CD14-positive monocyte (primary cell): ENCODE measurements at regions not wholly inside any gene's neighbourhood (a gene's known extent, or its start where the extent isn't known, plus 50 kb on each side); places are given as distances from the start of the nearest gene placed in this dataset.

Experiments used
- DNase-seq, 3 donors: peaks; one replicate each; pipeline ENCODE4 v3.0.0-alpha.2; 2011 to 2022
- H2AFZ ChIP-seq: 2 replicates; pipeline ENCODE4 v1.6.0; 2012; ENCODE audit warnings: mild to moderate bottlenecking, low read depth, low read length, inconsistent platforms; ENCODE audit not compliant: insufficient read depth, poor library complexity, severe bottlenecking
- H3K27ac ChIP-seq, 2 donors: 1 replicate in 1 of 2; 2 replicates in 1 of 2; pipeline ENCODE4 v1.5.1; 2012 to 2013; ENCODE audit warnings: low read length in 2 of 2, control low read depth in 1 of 2, inconsistent platforms in 1 of 2, low read depth in 1 of 2, mild to moderate bottlenecking in 1 of 2
- H3K27me3 ChIP-seq, 2 donors: one replicate each; pipeline versions ENCODE4 v1.6.0 to v1.6.1; 2011 to 2013; ENCODE audit warnings: low read length in 2 of 2; ENCODE audit not compliant: control insufficient read depth in 2 of 2, insufficient read depth in 2 of 2
- H3K36me3 ChIP-seq, 2 donors: replicated peaks in 1 of 2; 1 replicate in 1 of 2; 2 replicates in 1 of 2; pipeline versions ENCODE4 v1.5.1 to v1.6.1; 2012 to 2013; ENCODE audit warnings: low read length in 2 of 2, control low read depth in 1 of 2, inconsistent platforms in 1 of 2, mild to moderate bottlenecking in 1 of 2; ENCODE audit not compliant: insufficient read depth in 2 of 2, control insufficient read depth in 1 of 2
- H3K4me1 ChIP-seq, 2 donors: 1 replicate in 1 of 2; 2 replicates in 1 of 2; pipeline versions ENCODE4 v1.5.1 to v1.6.1; 2012 to 2013; ENCODE audit warnings: low read length in 2 of 2, control low read depth in 1 of 2, inconsistent platforms in 1 of 2, mild to moderate bottlenecking in 1 of 2, moderate library complexity in 1 of 2; ENCODE audit not compliant: insufficient read depth in 2 of 2, control insufficient read depth in 1 of 2
- H3K4me2 ChIP-seq: replicated peaks from 2 replicates; pipeline ENCODE3; 2012; ENCODE audit warnings: low read length, moderate library complexity, mild to moderate bottlenecking; ENCODE audit not compliant: poor library complexity, severe bottlenecking; ENCODE audit errors: extremely low read depth
- H3K4me3 ChIP-seq, 3 experiments: fragments of 200-600 bp in 1 of 3; sonication (generic) in 1 of 3; replicated peaks in 1 of 3; 1 replicate in 2 of 3; 2 replicates in 1 of 3; pipeline ENCODE4 v1.5.1; 2011 to 2013; ENCODE audit warnings: low read length in 3 of 3, mild to moderate bottlenecking in 3 of 3, control low read depth in 2 of 3, low read depth in 2 of 3, inconsistent platforms in 1 of 3, moderate library complexity in 1 of 3
- H3K79me2 ChIP-seq: 2 replicates; pipeline ENCODE4 v1.6.0; 2012; ENCODE audit warnings: mild to moderate bottlenecking, control low read depth, inconsistent platforms, low read length, moderate library complexity; ENCODE audit not compliant: insufficient read depth
- H3K9ac ChIP-seq: 2 replicates; pipeline ENCODE4 v1.6.0; 2017; ENCODE audit warnings: low read length, mild to moderate bottlenecking; ENCODE audit not compliant: insufficient read depth, poor library complexity, severe bottlenecking
- H3K9me3 ChIP-seq, 2 donors: replicated peaks in 1 of 2; 1 replicate in 1 of 2; 2 replicates in 1 of 2; pipeline versions ENCODE4 v1.5.1 to v1.6.1; 2012 to 2013; ENCODE audit warnings: low read length in 2 of 2, control low read depth in 1 of 2; ENCODE audit not compliant: control insufficient read depth in 1 of 2, insufficient read depth in 1 of 2
- H4K20me1 ChIP-seq: 2 replicates; pipeline ENCODE4 v1.6.0; 2012; ENCODE audit warnings: mild to moderate bottlenecking, low read length, control low read depth, moderate library complexity; ENCODE audit not compliant: insufficient read depth
- H3K27ac Mint-ChIP-seq, 7 donors: one replicate each; pipeline ENCODE4 v1.8.0; 2020; ENCODE audit warnings: mild to moderate bottlenecking in 7 of 7, mixed read lengths in 7 of 7, moderate library complexity in 6 of 7, inconsistent platforms in 2 of 7
- H3K27me3 Mint-ChIP-seq, 3 donors: one replicate each; pipeline ENCODE4 v1.8.0; 2021 to 2022; ENCODE audit warnings: low read depth in 3 of 3, mild to moderate bottlenecking in 3 of 3, mixed read lengths in 3 of 3, moderate library complexity in 3 of 3, inconsistent platforms in 1 of 3
- H3K36me3 Mint-ChIP-seq, 2 donors: one replicate each; pipeline ENCODE4 v1.8.0; 2020; ENCODE audit warnings: mixed read lengths in 2 of 2, inconsistent platforms in 1 of 2, mild to moderate bottlenecking in 1 of 2
- H3K4me1 Mint-ChIP-seq: one replicate; pipeline ENCODE4 v1.8.0; 2020; ENCODE audit warnings: mild to moderate bottlenecking, mixed read lengths
- H3K4me3 Mint-ChIP-seq, 2 donors: one replicate each; pipeline ENCODE4 v1.8.0; 2020; ENCODE audit warnings: mild to moderate bottlenecking in 2 of 2, mixed read lengths in 2 of 2, moderate library complexity in 1 of 2
- H3K9me3 Mint-ChIP-seq, 7 donors: one replicate each; pipeline ENCODE4 v1.8.0; 2020 to 2022; ENCODE audit warnings: mixed read lengths in 7 of 7, mild to moderate bottlenecking in 6 of 7, moderate library complexity in 6 of 7, inconsistent platforms in 2 of 7
- WGBS: methylation state at CpG from one replicate; pipeline ENCODE4 v1.1.5; 2013; ENCODE audit warnings: missing lambda C conversion rate; ENCODE audit not compliant: insufficient coverage; 5-methylcytosine and 5-hydroxymethylcytosine counted together
- intact Hi-C, 2 donors: fragments of 100-400 bp; cut with micrococcal nuclease; formaldehyde crosslinking; loops; one replicate each; pipeline versions ENCODE4 v1.15.0 to v1.15.1; 2023
- TF ChIP-seq, protein P1 (sequence below): fragments of 200-600 bp; IDR thresholded peaks from one replicate; pipeline ENCODE4 v1.8.0; 2022; ENCODE audit warnings: antibody characterized with exemption, mild to moderate bottlenecking

GRCh38 chr10:64813391-64813790 is 1292.2 kb downstream of the REEP3 start:
- Histone ChIP-seq H3K4me1 (no peaks in the 10 kb centered on the region), H4K20me1 (no peaks in the 10 kb centered on the region), H3K9ac (no peak overlapping the region), H3K4me2 (no peak overlapping the region), H3K79me2 (no peaks in the 10 kb centered on the region), H3K27ac (no peak overlapping the region), H3K9me3 (peaks cover 13 to 19% of the 10 kb centered on the region in 2 donors), H3K27me3 (no peaks in the 10 kb centered on the region), H3K4me3 (no peak overlapping the region), H3K36me3 (no peaks in the 10 kb centered on the region), H2AFZ (no peak overlapping the region)
- intact Hi-C loops: no loop called here
- WGBS: 80% methylated on average over 2 of the region's 2 CpGs
- Mint-ChIP-seq H3K27ac (no peak overlapping the region), H3K36me3 (no peaks in the 10 kb centered on the region), H3K4me3 (no peak overlapping the region), H3K27me3 (no peaks in the 10 kb centered on the region), H3K4me1 (no peaks in the 10 kb centered on the region), H3K9me3 (peaks cover 0 to 13% (median 3%) of the 10 kb centered on the region in 7 donors)
- DNase-seq: no peak
- TF ChIP-seq, protein P1, sequence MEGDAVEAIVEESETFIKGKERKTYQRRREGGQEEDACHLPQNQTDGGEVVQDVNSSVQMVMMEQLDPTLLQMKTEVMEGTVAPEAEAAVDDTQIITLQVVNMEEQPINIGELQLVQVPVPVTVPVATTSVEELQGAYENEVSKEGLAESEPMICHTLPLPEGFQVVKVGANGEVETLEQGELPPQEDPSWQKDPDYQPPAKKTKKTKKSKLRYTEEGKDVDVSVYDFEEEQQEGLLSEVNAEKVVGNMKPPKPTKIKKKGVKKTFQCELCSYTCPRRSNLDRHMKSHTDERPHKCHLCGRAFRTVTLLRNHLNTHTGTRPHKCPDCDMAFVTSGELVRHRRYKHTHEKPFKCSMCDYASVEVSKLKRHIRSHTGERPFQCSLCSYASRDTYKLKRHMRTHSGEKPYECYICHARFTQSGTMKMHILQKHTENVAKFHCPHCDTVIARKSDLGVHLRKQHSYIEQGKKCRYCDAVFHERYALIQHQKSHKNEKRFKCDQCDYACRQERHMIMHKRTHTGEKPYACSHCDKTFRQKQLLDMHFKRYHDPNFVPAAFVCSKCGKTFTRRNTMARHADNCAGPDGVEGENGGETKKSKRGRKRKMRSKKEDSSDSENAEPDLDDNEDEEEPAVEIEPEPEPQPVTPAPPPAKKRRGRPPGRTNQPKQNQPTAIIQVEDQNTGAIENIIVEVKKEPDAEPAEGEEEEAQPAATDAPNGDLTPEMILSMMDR: no peak

DNA sequence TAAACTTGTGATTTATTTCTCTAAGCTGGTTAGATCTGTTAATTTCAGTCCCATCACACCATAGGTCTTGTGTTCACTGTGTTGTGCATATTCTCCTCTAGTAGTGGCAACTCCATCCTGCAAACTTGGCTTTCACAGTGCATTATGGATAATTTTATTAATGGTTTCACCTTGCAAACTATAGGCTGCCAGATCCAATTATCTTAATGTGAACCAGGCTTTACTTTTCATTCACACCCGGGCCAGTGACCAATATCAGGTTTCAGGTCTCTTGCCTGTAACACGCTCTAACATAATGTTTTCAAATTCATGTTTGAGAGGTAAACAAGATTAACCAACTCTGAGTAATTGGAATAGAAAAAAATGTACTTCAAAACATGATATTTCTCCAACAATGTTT is 1293.0 kb downstream of the REEP3 start:
- H3K4me1 Mint-ChIP-seq: no peaks in the 10 kb centered on the region
- H3K36me3 Mint-ChIP-seq: no peaks in the 10 kb centered on the region
- H3K27me3 Mint-ChIP-seq: no peaks in the 10 kb centered on the region
- Histone ChIP-seq H3K79me2 (no peaks in the 10 kb centered on the region), H3K36me3 (no peaks in the 10 kb centered on the region), H3K4me3 (no peak overlapping the region), H4K20me1 (no peaks in the 10 kb centered on the region), H2AFZ (no peak overlapping the region), H3K27me3 (no peaks in the 10 kb centered on the region), H3K4me1 (no peaks in the 10 kb centered on the region), H3K27ac (no peak overlapping the region), H3K4me2 (no peak overlapping the region), H3K9me3 (peaks cover 13 to 19% of the 10 kb centered on the region in 2 donors), H3K9ac (no peak overlapping the region)
- H3K4me3 Mint-ChIP-seq: no peak overlapping the region
- no peak overlapping the region for H3K27ac Mint-ChIP-seq
- TF ChIP-seq, protein P1: no peak
- WGBS: no CpG with 5 or more reads among the region's 2 CpGs
- H3K9me3 Mint-ChIP-seq: peaks cover 0 to 13% (median 3%) of the 10 kb centered on the region in 7 donors
- DNase-seq: no peak
- intact Hi-C loops: no loop called here
